Neural cell (in vitro differentiated cells): ENCODE measurements at regions not wholly inside any gene's neighbourhood (a gene's known extent, or its start where the extent isn't known, plus 50 kb on each side); places are given as distances from the start of the nearest gene placed in this dataset.
A peak's percentile ranks its signal among the peaks of the same experiment; 100 is the strongest.

Experiments
- H2AFZ ChIP-seq: fragments of 200-600, 300-800 bp; sonication (generic), shearing (Covaris generic); 2 replicates; pipeline ENCODE4 v1.6.0; 2014; ENCODE audit warnings: low read depth, mild to moderate bottlenecking, antibody characterized with exemption, low read length, moderate library complexity
- H3F3A ChIP-seq: fragments of 200-600 bp; shearing (Covaris generic); 2 replicates; pipeline ENCODE4 v1.6.1; 2016; ENCODE audit warnings: mild to moderate bottlenecking, moderate library complexity, mixed read lengths, antibody characterized with exemption, low read length; ENCODE audit not compliant: insufficient read depth, poor library complexity, severe bottlenecking
- H3K27ac ChIP-seq: fragments of 200-600, 300-800 bp; sonication (generic), shearing (Covaris generic); 2 replicates; pipeline ENCODE4 v1.5.1; 2014; ENCODE audit warnings: mild to moderate bottlenecking, low read length, moderate library complexity
- H3K27me3 ChIP-seq: fragments of 300-800, 200-600 bp; sonication (generic), shearing (Covaris generic); 2 replicates; pipeline ENCODE4 v1.6.0; 2014; ENCODE audit warnings: mild to moderate bottlenecking, low read depth, low read length, moderate library complexity; ENCODE audit not compliant: insufficient read depth
- H3K36me3 ChIP-seq: fragments of 300-800, 200-600 bp; sonication (generic), shearing (Covaris generic); 2 replicates; pipeline ENCODE4 v1.5.1; 2014; ENCODE audit warnings: mild to moderate bottlenecking, antibody characterized with exemption, low read length, moderate library complexity; ENCODE audit not compliant: insufficient read depth
- H3K4me2 ChIP-seq: fragments of 300-800, 200-600 bp; sonication (generic), shearing (Covaris generic); 2 replicates; pipeline ENCODE4 v1.6.0; 2014; ENCODE audit warnings: mild to moderate bottlenecking, low read length
- H3K4me3 ChIP-seq: fragments of 300-800, 200-600 bp; sonication (generic), shearing (Covaris generic); 2 replicates; pipeline ENCODE4 v1.5.1; 2014; ENCODE audit warnings: mild to moderate bottlenecking, low read length, moderate library complexity
- H3K79me2 ChIP-seq: fragments of 200-600 bp; shearing (Covaris generic); replicated peaks from 2 replicates; pipeline ENCODE4 v1.6.0; 2014; ENCODE audit warnings: mild to moderate bottlenecking, low read length, moderate library complexity; ENCODE audit not compliant: insufficient read depth
- H3K9ac ChIP-seq: fragments of 300-800, 200-600 bp; sonication (generic), shearing (Covaris generic); 2 replicates; pipeline ENCODE4 v1.6.1; 2016; ENCODE audit warnings: mild to moderate bottlenecking, low read length, mixed read lengths
- H3K9me2 ChIP-seq: fragments of 200-600 bp; shearing (Covaris generic); 2 replicates; pipeline ENCODE4 v1.6.1; 2016; ENCODE audit warnings: mild to moderate bottlenecking, low read length, mixed read lengths; ENCODE audit not compliant: insufficient read depth
- H3K9me3 ChIP-seq: fragments of 200-600, 300-800 bp; sonication (generic), shearing (Covaris generic); 2 replicates; pipeline ENCODE4 v1.6.1; 2016; ENCODE audit warnings: mild to moderate bottlenecking, mixed run types, low read length, moderate library complexity, mixed read lengths
- H4K20me1 ChIP-seq: fragments of 200-600 bp; shearing (Covaris generic); 2 replicates; pipeline ENCODE4 v1.6.1; 2016; ENCODE audit warnings: mild to moderate bottlenecking, mixed run types; ENCODE audit not compliant: insufficient read depth
- EP300 ChIP-seq: fragments of 450-650 bp; conservative IDR thresholded peaks from 2 replicates; pipeline ENCODE4 v1.6.1; 2014; ENCODE audit warnings: antibody characterized with exemption, mild to moderate bottlenecking, moderate library complexity; ENCODE audit not compliant: poor library complexity, severe bottlenecking
- EZH2 ChIP-seq: fragments of 200-600, 300-800 bp; shearing (Covaris generic), sonication (generic); IDR thresholded peaks from 2 replicates; pipeline ENCODE4 v1.6.1; 2014; ENCODE audit warnings: antibody characterized with exemption, low read length, borderline replicate concordance, mild to moderate bottlenecking; ENCODE audit not compliant: insufficient read depth, poor library complexity, severe bottlenecking
- MXI1 ChIP-seq: fragments of 450-650 bp; conservative IDR thresholded peaks from 2 replicates; pipeline ENCODE4 v1.6.1; 2014; ENCODE audit warnings: antibody characterized with exemption, mild to moderate bottlenecking; ENCODE audit not compliant: poor library complexity, severe bottlenecking
- POLR2AphosphoS5 ChIP-seq: IDR thresholded peaks from 2 replicates; pipeline ENCODE4 v1.6.1; 2012
- RAD21 ChIP-seq: fragments of 450-650 bp; conservative IDR thresholded peaks from 2 replicates; pipeline ENCODE4 v1.6.1; 2014; ENCODE audit warnings: antibody characterized with exemption, mild to moderate bottlenecking, moderate library complexity
- SMC3 ChIP-seq: fragments of 450-650 bp; conservative IDR thresholded peaks from 2 replicates; pipeline ENCODE4 v1.6.1; 2014; ENCODE audit warnings: antibody characterized with exemption, mild to moderate bottlenecking, moderate library complexity; ENCODE audit not compliant: poor library complexity
- TAF1 ChIP-seq: IDR thresholded peaks from 2 replicates; pipeline ENCODE4 v1.6.1; 2012; ENCODE audit warnings: low read depth
- TF ChIP-seq, protein P1 (sequence below): fragments of 450-650 bp; IDR thresholded peaks from 2 replicates; pipeline ENCODE4 v1.5.1; 2014; ENCODE audit warnings: antibody characterized with exemption, mild to moderate bottlenecking, moderate library complexity; ENCODE audit not compliant: poor library complexity, severe bottlenecking
- TF ChIP-seq, protein P2 (sequence below): IDR thresholded peaks from 2 replicates; pipeline ENCODE4 v1.6.1; 2012; ENCODE audit warnings: borderline replicate concordance

DNA sequence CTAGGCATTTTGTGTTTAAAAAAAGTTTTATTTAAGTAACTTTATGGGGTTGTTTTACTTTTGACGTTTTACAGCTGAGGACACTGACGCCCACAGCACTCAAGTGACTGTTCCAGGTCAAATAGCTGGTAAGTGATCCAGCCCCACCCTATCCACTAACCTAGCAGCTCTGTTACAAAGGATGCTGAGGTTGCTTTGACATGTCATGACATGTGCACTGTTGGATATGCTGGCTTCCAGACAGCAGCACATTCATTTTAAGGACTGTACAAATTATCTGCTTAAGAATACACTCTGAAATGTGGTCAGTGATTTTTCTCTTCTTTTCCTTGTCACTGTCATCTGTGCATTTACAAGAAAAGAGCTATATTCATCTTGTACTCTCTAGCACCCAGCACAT, 417.5 kb downstream of the ZEB2 start:
- no peaks in the 10 kb centered on the region for H3K9me2 ChIP-seq
- H3K27ac ChIP-seq = no peak overlapping the region
- TF ChIP-seq, protein P1, sequence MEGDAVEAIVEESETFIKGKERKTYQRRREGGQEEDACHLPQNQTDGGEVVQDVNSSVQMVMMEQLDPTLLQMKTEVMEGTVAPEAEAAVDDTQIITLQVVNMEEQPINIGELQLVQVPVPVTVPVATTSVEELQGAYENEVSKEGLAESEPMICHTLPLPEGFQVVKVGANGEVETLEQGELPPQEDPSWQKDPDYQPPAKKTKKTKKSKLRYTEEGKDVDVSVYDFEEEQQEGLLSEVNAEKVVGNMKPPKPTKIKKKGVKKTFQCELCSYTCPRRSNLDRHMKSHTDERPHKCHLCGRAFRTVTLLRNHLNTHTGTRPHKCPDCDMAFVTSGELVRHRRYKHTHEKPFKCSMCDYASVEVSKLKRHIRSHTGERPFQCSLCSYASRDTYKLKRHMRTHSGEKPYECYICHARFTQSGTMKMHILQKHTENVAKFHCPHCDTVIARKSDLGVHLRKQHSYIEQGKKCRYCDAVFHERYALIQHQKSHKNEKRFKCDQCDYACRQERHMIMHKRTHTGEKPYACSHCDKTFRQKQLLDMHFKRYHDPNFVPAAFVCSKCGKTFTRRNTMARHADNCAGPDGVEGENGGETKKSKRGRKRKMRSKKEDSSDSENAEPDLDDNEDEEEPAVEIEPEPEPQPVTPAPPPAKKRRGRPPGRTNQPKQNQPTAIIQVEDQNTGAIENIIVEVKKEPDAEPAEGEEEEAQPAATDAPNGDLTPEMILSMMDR = no peak
- TF ChIP-seq SMC3 = peak; percentile 13
- TF ChIP-seq MXI1 = no peak
- TF ChIP-seq EP300 = peak; percentile 91
- TF ChIP-seq POLR2AphosphoS5 = peak; percentile 96
- no peak for TF ChIP-seq RAD21
- H2AFZ ChIP-seq = no peak overlapping the region
- no peaks in the 10 kb centered on the region for H3F3A ChIP-seq
- no peaks in the 10 kb centered on the region for H3K79me2 ChIP-seq
- no peak overlapping the region for H3K9ac ChIP-seq
- no peaks in the 10 kb centered on the region for H4K20me1 ChIP-seq
- H3K4me2 ChIP-seq = no peak overlapping the region
- no peaks in the 10 kb centered on the region for H3K36me3 ChIP-seq
- no peaks in the 10 kb centered on the region for H3K27me3 ChIP-seq
- H3K9me3 ChIP-seq = no peaks in the 10 kb centered on the region
- no peak overlapping the region for H3K4me3 ChIP-seq

DNA sequence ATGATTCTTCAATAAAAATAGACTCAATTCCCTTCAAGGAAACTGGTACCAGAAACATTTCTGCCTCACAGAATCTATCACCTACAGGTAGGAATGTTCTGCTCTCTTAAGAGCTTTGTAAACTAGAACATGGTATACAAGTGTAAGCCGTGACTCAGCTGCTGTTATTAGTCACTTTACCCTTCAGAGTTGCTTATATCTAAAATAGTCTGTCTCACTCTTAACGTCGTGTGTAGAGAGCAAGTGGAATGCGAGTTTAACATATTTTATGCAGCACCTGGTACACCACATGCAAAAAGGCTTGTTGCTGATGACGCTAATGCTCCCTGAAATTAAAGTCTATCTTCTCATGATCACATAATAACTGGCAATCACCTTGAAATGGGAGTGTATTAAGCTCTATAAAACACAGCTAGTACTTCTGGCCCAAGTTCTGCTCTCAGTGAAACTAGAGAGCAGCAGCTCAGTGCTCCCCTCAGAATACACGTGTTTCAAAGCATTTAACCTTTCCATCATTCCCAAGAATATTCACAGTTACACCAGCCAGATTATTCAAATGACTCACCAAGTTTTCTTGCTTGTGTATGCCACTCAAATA, 420.0 kb downstream of the ZEB2 start:
- no peaks in the 10 kb centered on the region for H4K20me1 ChIP-seq
- H2AFZ ChIP-seq = no peak overlapping the region
- no peaks in the 10 kb centered on the region for H3K9me2 ChIP-seq
- no peak overlapping the region for H3K4me2 ChIP-seq
- H3K9me3 ChIP-seq = no peaks in the 10 kb centered on the region
- H3K79me2 ChIP-seq = no peaks in the 10 kb centered on the region
- H3K27me3 ChIP-seq = no peaks in the 10 kb centered on the region
- no peak overlapping the region for H3K27ac ChIP-seq
- no peaks in the 10 kb centered on the region for H3K36me3 ChIP-seq
- no peaks in the 10 kb centered on the region for H3F3A ChIP-seq
- no peak overlapping the region for H3K9ac ChIP-seq
- peak; percentile 41 for TF ChIP-seq POLR2AphosphoS5
- TF ChIP-seq EP300 = peak; percentile 40
- TF ChIP-seq, protein P2, sequence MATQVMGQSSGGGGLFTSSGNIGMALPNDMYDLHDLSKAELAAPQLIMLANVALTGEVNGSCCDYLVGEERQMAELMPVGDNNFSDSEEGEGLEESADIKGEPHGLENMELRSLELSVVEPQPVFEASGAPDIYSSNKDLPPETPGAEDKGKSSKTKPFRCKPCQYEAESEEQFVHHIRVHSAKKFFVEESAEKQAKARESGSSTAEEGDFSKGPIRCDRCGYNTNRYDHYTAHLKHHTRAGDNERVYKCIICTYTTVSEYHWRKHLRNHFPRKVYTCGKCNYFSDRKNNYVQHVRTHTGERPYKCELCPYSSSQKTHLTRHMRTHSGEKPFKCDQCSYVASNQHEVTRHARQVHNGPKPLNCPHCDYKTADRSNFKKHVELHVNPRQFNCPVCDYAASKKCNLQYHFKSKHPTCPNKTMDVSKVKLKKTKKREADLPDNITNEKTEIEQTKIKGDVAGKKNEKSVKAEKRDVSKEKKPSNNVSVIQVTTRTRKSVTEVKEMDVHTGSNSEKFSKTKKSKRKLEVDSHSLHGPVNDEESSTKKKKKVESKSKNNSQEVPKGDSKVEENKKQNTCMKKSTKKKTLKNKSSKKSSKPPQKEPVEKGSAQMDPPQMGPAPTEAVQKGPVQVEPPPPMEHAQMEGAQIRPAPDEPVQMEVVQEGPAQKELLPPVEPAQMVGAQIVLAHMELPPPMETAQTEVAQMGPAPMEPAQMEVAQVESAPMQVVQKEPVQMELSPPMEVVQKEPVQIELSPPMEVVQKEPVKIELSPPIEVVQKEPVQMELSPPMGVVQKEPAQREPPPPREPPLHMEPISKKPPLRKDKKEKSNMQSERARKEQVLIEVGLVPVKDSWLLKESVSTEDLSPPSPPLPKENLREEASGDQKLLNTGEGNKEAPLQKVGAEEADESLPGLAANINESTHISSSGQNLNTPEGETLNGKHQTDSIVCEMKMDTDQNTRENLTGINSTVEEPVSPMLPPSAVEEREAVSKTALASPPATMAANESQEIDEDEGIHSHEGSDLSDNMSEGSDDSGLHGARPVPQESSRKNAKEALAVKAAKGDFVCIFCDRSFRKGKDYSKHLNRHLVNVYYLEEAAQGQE = peak; percentile 28
- no peak for TF ChIP-seq EZH2
- TF ChIP-seq RAD21 = peak; percentile 15
- TF ChIP-seq MXI1 = peak; percentile 29
- H3K4me3 ChIP-seq = no peak overlapping the region

DNA sequence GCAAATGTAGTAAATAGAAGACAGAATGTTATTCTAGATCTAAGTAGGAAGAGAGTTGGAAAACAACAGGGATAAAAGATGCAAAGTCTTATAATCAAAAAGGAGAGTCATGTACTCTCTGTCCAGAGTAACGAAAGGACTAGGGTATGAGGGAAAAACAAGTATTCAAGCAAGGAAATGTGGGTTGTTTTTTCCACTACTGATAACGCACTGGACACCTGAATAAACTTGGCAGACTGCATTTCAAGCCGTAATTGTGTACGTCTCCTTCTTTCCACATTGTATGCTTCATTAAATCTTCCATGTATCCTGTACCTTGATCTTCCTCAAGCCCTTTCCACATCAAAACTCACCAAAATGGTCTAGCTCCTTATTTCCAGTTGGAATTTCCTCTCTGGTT, 420.6 kb downstream of the ZEB2 start:
- Histone ChIP-seq H3F3A (no peaks in the 10 kb centered on the region), H3K36me3 (no peaks in the 10 kb centered on the region), H3K27me3 (no peaks in the 10 kb centered on the region), H3K9ac (no peak overlapping the region), H3K9me3 (no peaks in the 10 kb centered on the region), H3K79me2 (no peaks in the 10 kb centered on the region), H4K20me1 (no peaks in the 10 kb centered on the region), H3K4me2 (no peak overlapping the region), H3K27ac (no peak overlapping the region), H2AFZ (no peak overlapping the region), H3K4me3 (no peak overlapping the region), H3K9me2 (no peaks in the 10 kb centered on the region)
- no peak for TF ChIP-seq TAF1
- no peak for TF ChIP-seq POLR2AphosphoS5
- TF ChIP-seq, protein P2 = no peak
- no peak for TF ChIP-seq EP300
- TF ChIP-seq MXI1 = no peak
- TF ChIP-seq SMC3 = no peak
- TF ChIP-seq, protein P1 = no peak
- no peak for TF ChIP-seq RAD21
- TF ChIP-seq EZH2 = no peak
